Left ventricle myocardium inferior (tissue), 1 donor: ENCODE measurements at regions not wholly inside any gene's neighbourhood (a gene's known extent, or its start where the extent isn't known, plus 50 kb on each side); places are given as distances from the start of the nearest gene placed in this dataset.

Experiments
- DNase-seq: peaks from one replicate; pipeline ENCODE4 v3.0.0-alpha.2; 2020
- H3K27ac ChIP-seq: fragments of 200-600 bp; replicated peaks from 2 replicates; pipeline ENCODE4 v1.8.0; 2021
- H3K27me3 ChIP-seq: fragments of 200-600 bp; 2 replicates; pipeline ENCODE4 v1.8.0; 2021; ENCODE audit warnings: low read depth
- H3K36me3 ChIP-seq: fragments of 200-600 bp; 2 replicates; pipeline ENCODE4 v1.8.0; 2021
- H3K4me1 ChIP-seq: fragments of 200-600 bp; 2 replicates; pipeline ENCODE4 v1.8.0; 2021
- H3K4me3 ChIP-seq: fragments of 200-600 bp; 2 replicates; pipeline ENCODE4 v1.8.0; 2021; ENCODE audit warnings: mild to moderate bottlenecking, moderate library complexity
- H3K9me3 ChIP-seq: fragments of 200-600 bp; replicated peaks from 2 replicates; pipeline ENCODE4 v1.8.0; 2021
- CTCF ChIP-seq: fragments of 200-600 bp; IDR thresholded peaks from 2 replicates; pipeline ENCODE4 v1.8.0; 2021; ENCODE audit warnings: antibody characterized with exemption, mild to moderate bottlenecking, borderline replicate concordance
- intact Hi-C: fragments of 100-400 bp; cut with micrococcal nuclease; formaldehyde crosslinking; loops from one replicate; pipeline ENCODE4 v1.11.0; 2022
- donor health status: DM: no; HTN: yes; CAD: no; lungs with severe emphysema.

GRCh38 chr10:65395631-65396030 is 1530.2 kb upstream of the LRRTM3 start:
- Histone ChIP-seq H3K9me3 (no peaks in the 10 kb centered on the region), H3K27ac (no peak overlapping the region), H3K36me3 (no peaks in the 10 kb centered on the region), H3K4me1 (no peaks in the 10 kb centered on the region), H3K4me3 (no peak overlapping the region), H3K27me3 (no peaks in the 10 kb centered on the region)
- intact Hi-C loops: no loop called here
- no peak for TF ChIP-seq CTCF
- no peak for DNase-seq

- Histone ChIP-seq H3K9me3 (no peaks in the 10 kb centered on the region), H3K4me3 (no peak overlapping the region), H3K36me3 (no peaks in the 10 kb centered on the region), H3K4me1 (no peaks in the 10 kb centered on the region), H3K27me3 (no peaks in the 10 kb centered on the region), H3K27ac (no peak overlapping the region)
- DNase-seq: no peak
- intact Hi-C loops: no loop called here
- no peak for TF ChIP-seq CTCF
These were observed 1528.8 kb upstream of the LRRTM3 start for GRCh38 chr10:65396997-65397396.

GRCh38 chr10:65408401-65408800 is 1517.4 kb upstream of the LRRTM3 start:
- Histone ChIP-seq H3K4me3 (no peak overlapping the region), H3K9me3 (no peaks in the 10 kb centered on the region), H3K27me3 (no peaks in the 10 kb centered on the region), H3K4me1 (no peaks in the 10 kb centered on the region), H3K27ac (no peak overlapping the region), H3K36me3 (no peaks in the 10 kb centered on the region)
- no peak for DNase-seq
- no peak for TF ChIP-seq CTCF
- intact Hi-C loops: no loop called here

GRCh38 chr10:65413001-65413400 is 1512.8 kb upstream of the LRRTM3 start:
- Histone ChIP-seq H3K9me3 (peaks cover 26% of the 10 kb centered on the region), H3K27me3 (no peaks in the 10 kb centered on the region), H3K36me3 (no peaks in the 10 kb centered on the region), H3K4me1 (no peaks in the 10 kb centered on the region), H3K27ac (no peak overlapping the region), H3K4me3 (no peak overlapping the region)
- no peak for DNase-seq
- intact Hi-C loops: no loop called here
- no peak for TF ChIP-seq CTCF

GRCh38 chr10:65415318-65415717 is 1510.5 kb upstream of the LRRTM3 start:
- no peaks in the 10 kb centered on the region for H3K4me1 ChIP-seq
- no peaks in the 10 kb centered on the region for H3K36me3 ChIP-seq
- H3K9me3 ChIP-seq: peaks cover 28% of the 10 kb centered on the region
- TF ChIP-seq CTCF: no peak
- no peak overlapping the region for H3K27ac ChIP-seq
- H3K27me3 ChIP-seq: no peaks in the 10 kb centered on the region
- no peak overlapping the region for H3K4me3 ChIP-seq
- intact Hi-C loops: no loop called here
- DNase-seq: no peak

- H3K9me3 ChIP-seq: peaks cover 28% of the 10 kb centered on the region
- no peaks in the 10 kb centered on the region for H3K4me1 ChIP-seq
- no peak overlapping the region for H3K27ac ChIP-seq
- no peaks in the 10 kb centered on the region for H3K36me3 ChIP-seq
- no peaks in the 10 kb centered on the region for H3K27me3 ChIP-seq
- TF ChIP-seq CTCF: no peak
- intact Hi-C loops: no loop called here
- no peak for DNase-seq
- H3K4me3 ChIP-seq: no peak overlapping the region
These were observed 1509.7 kb upstream of the LRRTM3 start for GRCh38 chr10:65416094-65416493.
